Activated B cell treated with CpG ODN at 0.5 μM for 24 hours (primary cell): ENCODE measurements at regions not wholly inside any gene's neighbourhood (a gene's known extent, or its start where the extent isn't known, plus 50 kb on each side); places are given as distances from the start of the nearest gene placed in this dataset.

Source experiments
- ATAC-seq: fragments of 200-7000 bp; cut with Tn5 transposase; one replicate; pipeline ENCODE4 v1.10.0; 2021; ENCODE audit warnings: low read depth, mild to moderate bottlenecking, moderate library complexity
- CTCF ChIA-PET: fragments of 350-600 bp; sonication (Branson Sonifier 250); formaldehyde crosslinking; loops from one replicate; lab custom pipeline; 2021; ENCODE audit warnings: antibody characterized with exemption; lab: Charles Lee
- POLR2A ChIA-PET: fragments of 350-600 bp; sonication (Branson Sonifier 250); formaldehyde crosslinking; loops from one replicate; lab custom pipeline; 2021; ENCODE audit warnings: antibody characterized with exemption; lab: Charles Lee
- DNase-seq: peaks from one replicate; pipeline ENCODE4 v3.0.0; 2022
- H3K27ac Mint-ChIP-seq: one replicate; pipeline ENCODE4 v1.8.0; 2020; ENCODE audit warnings: mixed read lengths
- H3K27me3 Mint-ChIP-seq: one replicate; pipeline ENCODE4 v1.8.0; 2021; ENCODE audit warnings: mixed read lengths
- H3K36me3 Mint-ChIP-seq: one replicate; pipeline ENCODE4 v1.8.0; 2021; ENCODE audit warnings: low read depth, mixed read lengths
- H3K4me1 Mint-ChIP-seq: one replicate; pipeline ENCODE4 v1.8.0; 2021; ENCODE audit warnings: mixed read lengths
- H3K4me3 Mint-ChIP-seq: one replicate; pipeline ENCODE4 v1.8.0; 2020; ENCODE audit warnings: mild to moderate bottlenecking, mixed read lengths
- H3K9me3 Mint-ChIP-seq: one replicate; pipeline ENCODE4 v1.8.0; 2020; ENCODE audit warnings: mixed read lengths
- intact Hi-C: fragments of 100-400 bp; cut with micrococcal nuclease; formaldehyde crosslinking; loops from one replicate; pipeline ENCODE4 v1.15.1; 2024
- TF ChIP-seq, protein P1 (sequence below): fragments of 200-600 bp; IDR thresholded peaks from one replicate; pipeline ENCODE4 v1.8.0; 2022; ENCODE audit warnings: antibody characterized with exemption, mild to moderate bottlenecking

DNA sequence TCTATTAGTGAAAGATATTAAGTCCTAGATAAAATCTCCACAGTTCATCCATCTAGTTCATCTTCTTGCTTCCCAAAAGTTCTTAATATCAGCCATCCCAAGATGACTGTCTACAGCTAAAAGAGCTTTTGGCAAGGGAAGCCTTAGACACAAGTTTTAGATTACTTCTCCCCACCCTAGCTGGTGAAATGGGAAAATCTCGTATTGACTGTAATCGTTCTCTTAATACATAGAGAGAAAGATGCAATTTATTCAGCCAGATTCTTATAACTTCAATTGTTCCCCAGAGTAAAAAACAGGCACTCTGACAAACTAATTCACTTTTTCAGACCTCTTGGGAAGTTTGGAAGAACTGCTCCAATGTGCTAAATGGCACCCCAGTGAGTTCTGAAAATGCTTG lies 1439.6 kb upstream of the C9orf72 start:
- Mint-ChIP-seq H3K36me3 (no peaks in the 10 kb centered on the region), H3K27ac (no peak overlapping the region), H3K9me3 (peaks cover 2% of the 10 kb centered on the region), H3K27me3 (no peaks in the 10 kb centered on the region), H3K4me3 (no peak overlapping the region), H3K4me1 (no peaks in the 10 kb centered on the region)
- ATAC-seq (no peak), DNase-seq (no peak)
- intact Hi-C loops: no loop called here
- POLR2A ChIA-PET: no interaction called here
- CTCF ChIA-PET: no interaction called here
- TF ChIP-seq, protein P1, sequence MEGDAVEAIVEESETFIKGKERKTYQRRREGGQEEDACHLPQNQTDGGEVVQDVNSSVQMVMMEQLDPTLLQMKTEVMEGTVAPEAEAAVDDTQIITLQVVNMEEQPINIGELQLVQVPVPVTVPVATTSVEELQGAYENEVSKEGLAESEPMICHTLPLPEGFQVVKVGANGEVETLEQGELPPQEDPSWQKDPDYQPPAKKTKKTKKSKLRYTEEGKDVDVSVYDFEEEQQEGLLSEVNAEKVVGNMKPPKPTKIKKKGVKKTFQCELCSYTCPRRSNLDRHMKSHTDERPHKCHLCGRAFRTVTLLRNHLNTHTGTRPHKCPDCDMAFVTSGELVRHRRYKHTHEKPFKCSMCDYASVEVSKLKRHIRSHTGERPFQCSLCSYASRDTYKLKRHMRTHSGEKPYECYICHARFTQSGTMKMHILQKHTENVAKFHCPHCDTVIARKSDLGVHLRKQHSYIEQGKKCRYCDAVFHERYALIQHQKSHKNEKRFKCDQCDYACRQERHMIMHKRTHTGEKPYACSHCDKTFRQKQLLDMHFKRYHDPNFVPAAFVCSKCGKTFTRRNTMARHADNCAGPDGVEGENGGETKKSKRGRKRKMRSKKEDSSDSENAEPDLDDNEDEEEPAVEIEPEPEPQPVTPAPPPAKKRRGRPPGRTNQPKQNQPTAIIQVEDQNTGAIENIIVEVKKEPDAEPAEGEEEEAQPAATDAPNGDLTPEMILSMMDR: no peak

DNA sequence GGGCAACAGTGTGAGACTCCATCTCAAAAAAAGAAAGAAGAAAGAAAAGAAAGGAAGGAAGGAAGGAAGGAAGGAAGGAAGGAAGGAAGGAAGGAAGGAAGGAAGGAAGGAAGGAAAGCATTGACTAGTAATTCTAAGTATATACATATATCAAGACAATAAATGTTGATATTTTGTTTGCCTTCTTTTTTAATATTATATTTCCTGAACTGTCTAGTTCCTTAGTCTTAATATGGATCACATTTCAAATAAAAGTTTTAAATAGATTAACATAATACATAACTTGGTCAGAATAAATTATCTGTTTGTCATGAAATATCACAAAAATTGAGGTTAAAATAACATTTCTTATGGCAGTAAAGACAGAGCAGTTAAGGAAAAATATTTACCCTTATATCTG lies 1448.4 kb upstream of the C9orf72 start:
- H3K4me1 Mint-ChIP-seq: no peaks in the 10 kb centered on the region
- TF ChIP-seq, protein P1: no peak

GRCh38 chr9:29038332-29038731 lies 1465.1 kb upstream of the C9orf72 start:
- H3K4me3 Mint-ChIP-seq: no peak overlapping the region
- DNase-seq (no peak), ATAC-seq (no peak)
- intact Hi-C loops: no loop called here
- no peaks in the 10 kb centered on the region for H3K4me1 Mint-ChIP-seq
- CTCF ChIA-PET: no interaction called here
- no peaks in the 10 kb centered on the region for H3K27me3 Mint-ChIP-seq
- TF ChIP-seq, protein P1: no peak
- H3K27ac Mint-ChIP-seq: no peak overlapping the region
- no peaks in the 10 kb centered on the region for H3K36me3 Mint-ChIP-seq
- POLR2A ChIA-PET: no interaction called here
- H3K9me3 Mint-ChIP-seq: peaks cover 3% of the 10 kb centered on the region

More for the DNA sequence above, 1448.4 kb upstream of the C9orf72 start:
- no peaks in the 10 kb centered on the region for H3K27me3 Mint-ChIP-seq
- ATAC-seq (no peak), DNase-seq (no peak)
- H3K4me3 Mint-ChIP-seq: no peak overlapping the region
- intact Hi-C loops: no loop called here
- no peaks in the 10 kb centered on the region for H3K36me3 Mint-ChIP-seq
- no peak overlapping the region for H3K27ac Mint-ChIP-seq
- H3K9me3 Mint-ChIP-seq: peaks cover 4% of the 10 kb centered on the region
- ChIA-PET POLR2A (no interaction called here), CTCF (no interaction called here)

GRCh38 chr9:29039258-29039657 lies 1466.0 kb upstream of the C9orf72 start:
- H3K36me3 Mint-ChIP-seq: no peaks in the 10 kb centered on the region
- intact Hi-C loops: no loop called here
- H3K27me3 Mint-ChIP-seq: no peaks in the 10 kb centered on the region
- H3K9me3 Mint-ChIP-seq: peaks cover 3% of the 10 kb centered on the region
- ChIA-PET CTCF (no interaction called here), POLR2A (no interaction called here)
- H3K4me3 Mint-ChIP-seq: no peak overlapping the region
- no peaks in the 10 kb centered on the region for H3K4me1 Mint-ChIP-seq
- no peak for DNase-seq
- TF ChIP-seq, protein P1: no peak
- H3K27ac Mint-ChIP-seq: no peak overlapping the region
- no peak for ATAC-seq

GRCh38 chr9:29043072-29043471 lies 1469.8 kb upstream of the C9orf72 start:
- Mint-ChIP-seq H3K4me3 (no peak overlapping the region), H3K9me3 (peaks cover 2% of the 10 kb centered on the region), H3K27ac (no peak overlapping the region), H3K36me3 (no peaks in the 10 kb centered on the region), H3K4me1 (no peaks in the 10 kb centered on the region), H3K27me3 (no peaks in the 10 kb centered on the region)
- CTCF ChIA-PET: no interaction called here
- TF ChIP-seq, protein P1: no peak
- POLR2A ChIA-PET: no interaction called here
- no peak for ATAC-seq
- DNase-seq: no peak
- intact Hi-C loops: no loop called here
